Activated CD8-positive, alpha-beta memory T cell treated with anti-CD3 and anti-CD28 coated beads, Interleukin-2, amount 50 U/mL, for 48 hours (primary cell): ENCODE measurements at regions not wholly inside any gene's neighbourhood (a gene's known extent, or its start where the extent isn't known, plus 50 kb on each side); places are given as distances from the start of the nearest gene placed in this dataset.

Experiments used
- DNase-seq: peaks from one replicate; pipeline ENCODE4 v3.0.0-alpha.2; 2020

- no peak for DNase-seq
These were observed 129.3 kb upstream of the MED13 start for GRCh38 chr17:62194401-62194800.

GRCh38 chr17:62193249-62193648 is 128.2 kb upstream of the MED13 start:
- DNase-seq, result no peak

- no peak for DNase-seq
These were observed 126.6 kb upstream of the MED13 start for GRCh38 chr17:62191390-62192361.

- no peak for DNase-seq
These were observed 124.3 kb upstream of the MED13 start for GRCh38 chr17:62189377-62189776.

- no peak for DNase-seq
These were observed 123.6 kb upstream of the MED13 start for GRCh38 chr17:62188713-62189112.

GRCh38 chr17:62187681-62188080 is 122.6 kb upstream of the MED13 start:
- no peak for DNase-seq

- DNase-seq, result no peak
These were observed 121.8 kb upstream of the MED13 start for GRCh38 chr17:62186841-62187240.

- no peak for DNase-seq
These were observed 115.7 kb upstream of the MED13 start for GRCh38 chr17:62180772-62181171.

GRCh38 chr17:62179525-62180161 is 114.6 kb upstream of the MED13 start:
- DNase-seq, result no peak

GRCh38 chr17:62178579-62178978 is 113.5 kb upstream of the MED13 start:
- DNase-seq, result no peak

GRCh38 chr17:62172492-62173291 is 107.6 kb upstream of the MED13 start:
- no peak for DNase-seq

GRCh38 chr17:62167076-62167475 is 102.0 kb upstream of the MED13 start:
- DNase-seq, result no peak

GRCh38 chr17:62164747-62165722 is 100.0 kb upstream of the MED13 start:
- no peak for DNase-seq

GRCh38 chr17:62163847-62164246 is 98.8 kb upstream of the MED13 start:
- no peak for DNase-seq

- no peak for DNase-seq
These were observed 97.8 kb upstream of the MED13 start for GRCh38 chr17:62162898-62163297.

- DNase-seq, result no peak
These were observed 96.5 kb upstream of the MED13 start for GRCh38 chr17:62161405-62162148.

- no peak for DNase-seq
These were observed 95.7 kb upstream of the MED13 start for GRCh38 chr17:62160816-62161215.

- no peak for DNase-seq
These were observed 94.9 kb upstream of the MED13 start for GRCh38 chr17:62159994-62160393.

GRCh38 chr17:62156949-62157348 is 91.9 kb upstream of the MED13 start:
- no peak for DNase-seq

- no peak for DNase-seq
These were observed 89.8 kb upstream of the MED13 start for GRCh38 chr17:62154909-62155308.

GRCh38 chr17:62150471-62150870 is 85.4 kb upstream of the MED13 start:
- DNase-seq, result no peak
